ENCODE measurements at regions not wholly inside any gene's neighbourhood (a gene's known extent, or its start where the extent isn't known, plus 50 kb on each side); places are given as distances from the start of the nearest gene placed in this dataset.

GRCh38 chr6:113570641-113571040 lies 286.5 kb upstream of the MARCKS start:
- no peak for DNase-seq (ENCODE audit: low spot score)

- DNase-seq (ENCODE audit: low spot score), result no peak
Measured at GRCh38 chr6:113574147-113574546, 283.0 kb upstream of the MARCKS start.

GRCh38 chr6:113576310-113576709 lies 280.8 kb upstream of the MARCKS start:
- no peak for DNase-seq (ENCODE audit: low spot score)

- no peak for DNase-seq (ENCODE audit: low spot score)
Measured at GRCh38 chr6:113578691-113579090, 278.5 kb upstream of the MARCKS start.

GRCh38 chr6:113584767-113585166 lies 272.4 kb upstream of the MARCKS start:
- no peak for DNase-seq (ENCODE audit: low spot score)

GRCh38 chr6:113585246-113585645 lies 271.9 kb upstream of the MARCKS start:
- DNase-seq (ENCODE audit: low spot score), result no peak

GRCh38 chr6:113586413-113587077 lies 270.6 kb upstream of the MARCKS start:
- DNase-seq (ENCODE audit: low spot score), result no peak

- DNase-seq (ENCODE audit: low spot score), result no peak
Measured at GRCh38 chr6:113587078-113587699, 270.0 kb upstream of the MARCKS start.

- no peak for DNase-seq (ENCODE audit: low spot score)
Measured at GRCh38 chr6:113588646-113589045, 268.5 kb upstream of the MARCKS start.

- DNase-seq (ENCODE audit: low spot score), result no peak
Measured at GRCh38 chr6:113591896-113592827, 265.0 kb upstream of the MARCKS start.

GRCh38 chr6:113594726-113595125 lies 262.4 kb upstream of the MARCKS start:
- no peak for DNase-seq (ENCODE audit: low spot score)

- DNase-seq (ENCODE audit: low spot score), result no peak
Measured at GRCh38 chr6:113595911-113596376, 261.2 kb upstream of the MARCKS start.

- no peak for DNase-seq (ENCODE audit: low spot score)
Measured at GRCh38 chr6:113596387-113597230, 260.5 kb upstream of the MARCKS start.

GRCh38 chr6:113597231-113597583 lies 259.9 kb upstream of the MARCKS start:
- DNase-seq (ENCODE audit: low spot score), result no peak

GRCh38 chr6:113598786-113599185 lies 258.4 kb upstream of the MARCKS start:
- no peak for DNase-seq (ENCODE audit: low spot score)

GRCh38 chr6:113599444-113599843 lies 257.7 kb upstream of the MARCKS start:
- no peak for DNase-seq (ENCODE audit: low spot score)

GRCh38 chr6:113600551-113601339 lies 256.4 kb upstream of the MARCKS start:
- DNase-seq (ENCODE audit: low spot score), result no peak

- no peak for DNase-seq (ENCODE audit: low spot score)
Measured at GRCh38 chr6:113607821-113608545, 249.2 kb upstream of the MARCKS start.

GRCh38 chr6:113610377-113610988 lies 246.7 kb upstream of the MARCKS start:
- no peak for DNase-seq (ENCODE audit: low spot score)

GRCh38 chr6:113616701-113617274 lies 240.4 kb upstream of the MARCKS start:
- no peak for DNase-seq (ENCODE audit: low spot score)
